ENCODE measurements at regions not wholly inside any gene's neighbourhood (a gene's known extent, or its start where the extent isn't known, plus 50 kb on each side); places are given as distances from the start of the nearest gene placed in this dataset.

DNA sequence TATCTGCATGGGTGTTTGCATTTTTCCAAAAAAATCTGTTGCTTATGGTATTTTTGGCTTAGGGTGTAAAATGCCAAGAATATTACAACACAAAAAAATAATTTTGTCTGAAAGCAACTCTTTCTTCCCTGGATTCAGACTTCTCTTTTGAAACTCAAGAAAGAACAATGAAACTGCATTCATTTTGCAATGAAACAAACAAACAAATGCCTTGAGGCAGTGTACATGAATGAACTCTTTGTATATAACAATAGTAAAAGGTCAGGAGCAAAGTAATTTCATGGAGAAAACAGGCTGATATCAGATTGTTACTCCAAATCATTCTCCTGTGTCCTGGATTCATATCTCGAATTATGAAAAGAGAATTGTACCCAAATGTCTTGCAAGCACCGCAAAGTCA is 301.6 kb upstream of the CDH20 start:
- no peaks in the 10 kb centered on the region for H3K4me1 ChIP-seq (ENCODE audit: control insufficient read depth, insufficient read depth, low read length)
- H3K4me2 ChIP-seq (ENCODE audit: low read length), result no peak overlapping the region
- H3K27me3 ChIP-seq (ENCODE audit: control insufficient read depth, insufficient read depth, low read length), result no peaks in the 10 kb centered on the region
- H3K4me3 ChIP-seq (ENCODE audit: low read length), result no peak overlapping the region
- no peaks in the 10 kb centered on the region for H3K36me3 ChIP-seq (ENCODE audit: insufficient read depth, low read length)
- no peak overlapping the region for H3K9ac ChIP-seq (ENCODE audit: low read depth, low read length)
- peaks cover 3% of the 10 kb centered on the region for H3K9me3 ChIP-seq (replicated peaks; ENCODE audit: low read length)

DNA sequence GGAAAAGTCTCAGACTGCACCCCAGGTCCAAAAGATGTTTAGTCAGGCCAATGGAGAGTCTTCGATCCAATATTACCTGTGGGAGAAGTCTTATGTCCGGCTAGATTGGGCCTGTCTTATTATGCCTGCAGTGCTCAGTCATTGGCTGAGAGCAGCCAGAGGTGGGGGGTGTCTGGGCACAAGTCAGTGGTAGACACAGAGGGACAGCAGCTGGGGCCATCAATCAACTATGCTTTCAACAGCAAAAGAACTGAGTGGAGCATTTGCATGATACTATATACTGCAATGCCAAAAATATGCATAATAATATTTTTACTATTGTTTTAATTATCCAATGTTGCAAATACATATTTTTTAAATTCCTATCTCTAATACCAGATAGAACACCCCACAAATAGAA is 298.6 kb upstream of the CDH20 start:
- H3K9me3 ChIP-seq (replicated peaks; ENCODE audit: low read length), result peaks cover 3% of the 10 kb centered on the region
- H3K36me3 ChIP-seq (ENCODE audit: insufficient read depth, low read length), result no peaks in the 10 kb centered on the region
- no peaks in the 10 kb centered on the region for H3K4me1 ChIP-seq (ENCODE audit: control insufficient read depth, insufficient read depth, low read length)
- no peak overlapping the region for H3K4me2 ChIP-seq (ENCODE audit: low read length)
- no peak overlapping the region for H3K4me3 ChIP-seq (ENCODE audit: low read length)
- H3K27me3 ChIP-seq (ENCODE audit: control insufficient read depth, insufficient read depth, low read length), result no peaks in the 10 kb centered on the region
- no peak overlapping the region for H3K9ac ChIP-seq (ENCODE audit: low read depth, low read length)

DNA sequence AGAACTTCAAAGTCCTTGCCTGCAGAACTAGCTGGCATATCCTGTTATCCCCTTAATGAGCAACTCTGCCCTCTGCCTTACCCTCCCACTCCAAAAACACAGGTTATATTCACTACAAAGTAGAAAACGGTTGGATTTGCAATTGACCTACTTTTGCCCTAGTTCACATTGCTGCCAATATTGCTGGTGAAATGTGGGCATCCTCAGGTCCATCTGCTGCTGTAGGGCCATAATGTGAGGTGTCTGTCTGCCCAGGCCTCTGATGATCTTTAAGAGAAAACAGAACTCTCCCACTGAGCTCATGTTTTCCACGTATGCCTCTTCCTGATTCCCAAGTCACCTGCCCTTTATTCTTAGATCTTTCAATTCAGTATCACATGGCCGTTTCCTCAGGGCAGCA is 294.0 kb upstream of the CDH20 start:
- Histone ChIP-seq H3K4me1 (ENCODE audit: control insufficient read depth, insufficient read depth, low read length) (no peaks in the 10 kb centered on the region), H3K4me3 (ENCODE audit: low read length) (no peak overlapping the region), H3K9ac (ENCODE audit: low read depth, low read length) (no peak overlapping the region), H3K4me2 (ENCODE audit: low read length) (no peak overlapping the region), H3K27me3 (ENCODE audit: control insufficient read depth, insufficient read depth, low read length) (no peaks in the 10 kb centered on the region), H3K9me3 (replicated peaks; ENCODE audit: low read length) (no peaks in the 10 kb centered on the region), H3K36me3 (ENCODE audit: insufficient read depth, low read length) (no peaks in the 10 kb centered on the region)

DNA sequence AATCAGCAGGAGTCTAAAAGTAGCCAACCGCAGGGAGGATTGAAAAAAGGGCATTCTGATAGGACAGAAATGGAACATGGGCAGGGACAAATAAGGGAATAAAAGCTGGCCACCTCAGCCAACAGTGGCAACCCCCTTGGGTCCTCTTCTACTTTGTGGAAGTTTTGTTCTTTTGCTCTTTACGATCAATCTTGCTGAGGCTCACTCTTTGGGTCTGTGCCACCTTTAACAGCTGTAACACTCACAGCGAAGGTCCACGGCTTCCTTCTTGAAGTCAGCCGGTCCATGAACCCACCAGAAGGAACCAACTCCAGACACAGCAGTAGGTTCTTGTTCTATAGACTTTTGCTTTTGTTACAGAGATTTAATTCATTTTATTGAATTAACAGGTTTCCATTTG is 285.4 kb upstream of the CDH20 start:
- Histone ChIP-seq H3K27me3 (ENCODE audit: control insufficient read depth, insufficient read depth, low read length) (no peaks in the 10 kb centered on the region), H3K36me3 (ENCODE audit: insufficient read depth, low read length) (no peaks in the 10 kb centered on the region), H3K4me1 (ENCODE audit: control insufficient read depth, insufficient read depth, low read length) (no peaks in the 10 kb centered on the region), H3K9me3 (replicated peaks; ENCODE audit: low read length) (peaks cover 6% of the 10 kb centered on the region), H3K4me2 (ENCODE audit: low read length) (no peak overlapping the region), H3K9ac (ENCODE audit: low read depth, low read length) (no peak overlapping the region), H3K4me3 (ENCODE audit: low read length) (no peak overlapping the region)

DNA sequence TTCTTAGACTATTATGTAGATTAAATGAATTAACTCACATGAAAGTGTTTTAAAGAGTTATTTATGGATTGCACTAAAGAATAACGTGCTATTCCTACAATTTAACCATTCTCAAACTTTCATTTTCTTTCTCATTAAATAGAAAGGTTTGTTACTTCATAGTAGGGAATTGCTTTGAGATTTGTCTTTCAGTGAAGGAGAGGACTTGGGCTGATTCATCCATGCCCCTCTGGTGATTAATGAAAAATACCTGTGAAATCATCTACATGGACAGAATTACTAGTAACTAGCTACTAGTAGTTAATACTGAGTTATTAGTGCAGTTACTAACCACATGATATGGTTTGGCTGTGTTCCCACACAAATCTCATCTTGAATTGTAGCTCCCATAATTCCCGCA is 275.8 kb upstream of the CDH20 start:
- no peaks in the 10 kb centered on the region for H3K4me1 ChIP-seq (ENCODE audit: control insufficient read depth, insufficient read depth, low read length)
- H3K36me3 ChIP-seq (ENCODE audit: insufficient read depth, low read length), result no peaks in the 10 kb centered on the region
- no peaks in the 10 kb centered on the region for H3K9me3 ChIP-seq (replicated peaks; ENCODE audit: low read length)
- no peak overlapping the region for H3K4me3 ChIP-seq (ENCODE audit: low read length)
- H3K9ac ChIP-seq (ENCODE audit: low read depth, low read length), result no peak overlapping the region
- no peaks in the 10 kb centered on the region for H3K27me3 ChIP-seq (ENCODE audit: control insufficient read depth, insufficient read depth, low read length)
- no peak overlapping the region for H3K4me2 ChIP-seq (ENCODE audit: low read length)

DNA sequence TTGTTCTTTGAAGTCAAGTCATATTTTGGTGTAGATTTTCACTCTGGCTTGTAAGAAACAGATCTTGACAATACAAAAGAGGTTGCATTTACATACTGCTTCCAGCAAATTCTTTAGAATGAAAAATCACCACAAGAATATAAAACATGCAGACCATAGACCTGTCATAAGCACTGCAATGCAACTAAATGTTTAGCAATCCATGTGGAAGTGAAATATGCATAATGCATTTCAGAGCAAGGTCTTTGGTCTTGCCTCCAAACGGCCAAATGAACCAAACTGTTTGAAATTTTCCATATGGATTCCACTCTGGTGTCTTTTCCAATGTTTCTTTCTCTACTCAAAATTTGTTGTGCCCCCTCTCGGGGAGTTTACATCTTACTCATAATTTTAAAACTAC is 271.0 kb upstream of the CDH20 start:
- no peaks in the 10 kb centered on the region for H3K4me1 ChIP-seq (ENCODE audit: control insufficient read depth, insufficient read depth, low read length)
- H3K27me3 ChIP-seq (ENCODE audit: control insufficient read depth, insufficient read depth, low read length), result no peaks in the 10 kb centered on the region
- H3K4me3 ChIP-seq (ENCODE audit: low read length), result no peak overlapping the region
- H3K9ac ChIP-seq (ENCODE audit: low read depth, low read length), result no peak overlapping the region
- H3K4me2 ChIP-seq (ENCODE audit: low read length), result no peak overlapping the region
- no peaks in the 10 kb centered on the region for H3K9me3 ChIP-seq (replicated peaks; ENCODE audit: low read length)
- no peaks in the 10 kb centered on the region for H3K36me3 ChIP-seq (ENCODE audit: insufficient read depth, low read length)

DNA sequence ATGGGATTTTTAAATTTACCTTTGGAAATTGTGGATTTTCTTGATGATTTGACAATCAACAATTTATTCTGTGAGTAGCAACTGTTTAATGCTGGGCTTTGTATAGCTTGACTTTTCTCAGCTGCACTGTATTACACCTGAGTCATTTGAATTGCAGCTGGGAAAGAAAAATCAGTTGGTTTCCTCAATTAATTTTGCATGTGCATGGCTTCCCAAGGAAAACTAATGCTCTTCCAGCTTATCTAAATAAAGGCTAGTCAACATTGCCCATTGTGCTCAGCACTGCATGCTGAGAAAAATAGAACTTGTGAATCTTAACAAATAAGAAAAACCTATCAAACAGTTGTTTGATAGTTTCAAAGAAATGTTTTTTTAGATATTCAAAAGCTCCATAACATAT is 268.3 kb upstream of the CDH20 start:
- Histone ChIP-seq H3K27me3 (ENCODE audit: control insufficient read depth, insufficient read depth, low read length) (no peaks in the 10 kb centered on the region), H3K9ac (ENCODE audit: low read depth, low read length) (no peak overlapping the region), H3K9me3 (replicated peaks; ENCODE audit: low read length) (no peaks in the 10 kb centered on the region), H3K4me2 (ENCODE audit: low read length) (no peak overlapping the region), H3K4me3 (ENCODE audit: low read length) (no peak overlapping the region), H3K4me1 (ENCODE audit: control insufficient read depth, insufficient read depth, low read length) (no peaks in the 10 kb centered on the region), H3K36me3 (ENCODE audit: insufficient read depth, low read length) (no peaks in the 10 kb centered on the region)

DNA sequence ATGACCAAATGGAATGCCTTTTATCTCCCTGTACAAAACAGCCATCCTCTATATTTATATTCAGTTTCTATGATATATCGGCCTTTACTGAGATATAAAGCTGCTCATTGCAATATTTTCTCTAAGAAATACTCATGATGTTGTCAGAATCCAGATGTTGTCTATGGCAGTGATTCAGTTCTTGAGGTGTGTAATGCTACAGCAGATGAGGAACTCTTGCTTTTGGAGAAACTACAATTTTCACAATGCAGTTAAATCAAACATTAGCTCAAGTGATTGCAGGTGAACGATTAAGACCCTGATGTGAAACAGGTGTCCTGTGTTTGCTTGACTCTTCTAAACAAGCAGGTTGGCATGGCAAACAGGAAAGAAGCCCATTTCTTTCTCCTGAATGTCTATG is 256.2 kb upstream of the CDH20 start:
- Histone ChIP-seq H3K36me3 (ENCODE audit: insufficient read depth, low read length) (no peaks in the 10 kb centered on the region), H3K4me2 (ENCODE audit: low read length) (no peak overlapping the region), H3K27me3 (ENCODE audit: control insufficient read depth, insufficient read depth, low read length) (no peaks in the 10 kb centered on the region), H3K9me3 (replicated peaks; ENCODE audit: low read length) (peaks cover 7% of the 10 kb centered on the region), H3K4me1 (ENCODE audit: control insufficient read depth, insufficient read depth, low read length) (no peaks in the 10 kb centered on the region), H3K4me3 (ENCODE audit: low read length) (no peak overlapping the region), H3K9ac (ENCODE audit: low read depth, low read length) (no peak overlapping the region)

DNA sequence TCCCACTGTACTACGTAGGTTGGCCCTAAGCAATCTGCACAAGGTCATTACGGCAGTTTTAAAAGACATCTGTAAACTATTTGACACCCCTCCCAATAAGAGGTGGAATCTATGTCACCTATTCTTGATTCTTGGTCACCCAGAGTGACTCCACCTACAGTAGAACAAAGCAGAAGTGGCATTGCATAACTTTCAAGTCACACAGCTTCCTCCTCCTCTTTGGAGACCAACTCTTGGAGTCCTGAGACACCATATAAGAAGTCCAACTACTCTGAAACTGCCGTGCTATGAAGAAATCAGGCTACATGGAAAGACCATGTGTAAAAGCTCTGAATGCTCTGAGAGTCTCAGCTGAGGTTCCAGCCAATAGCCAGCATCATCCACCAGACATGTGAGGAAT is 253.5 kb upstream of the CDH20 start:
- Histone ChIP-seq H3K4me1 (ENCODE audit: control insufficient read depth, insufficient read depth, low read length) (no peaks in the 10 kb centered on the region), H3K27me3 (ENCODE audit: control insufficient read depth, insufficient read depth, low read length) (no peaks in the 10 kb centered on the region), H3K9me3 (replicated peaks; ENCODE audit: low read length) (no peaks in the 10 kb centered on the region), H3K9ac (ENCODE audit: low read depth, low read length) (no peak overlapping the region), H3K4me2 (ENCODE audit: low read length) (no peak overlapping the region), H3K4me3 (ENCODE audit: low read length) (no peak overlapping the region), H3K36me3 (ENCODE audit: insufficient read depth, low read length) (no peaks in the 10 kb centered on the region)

DNA sequence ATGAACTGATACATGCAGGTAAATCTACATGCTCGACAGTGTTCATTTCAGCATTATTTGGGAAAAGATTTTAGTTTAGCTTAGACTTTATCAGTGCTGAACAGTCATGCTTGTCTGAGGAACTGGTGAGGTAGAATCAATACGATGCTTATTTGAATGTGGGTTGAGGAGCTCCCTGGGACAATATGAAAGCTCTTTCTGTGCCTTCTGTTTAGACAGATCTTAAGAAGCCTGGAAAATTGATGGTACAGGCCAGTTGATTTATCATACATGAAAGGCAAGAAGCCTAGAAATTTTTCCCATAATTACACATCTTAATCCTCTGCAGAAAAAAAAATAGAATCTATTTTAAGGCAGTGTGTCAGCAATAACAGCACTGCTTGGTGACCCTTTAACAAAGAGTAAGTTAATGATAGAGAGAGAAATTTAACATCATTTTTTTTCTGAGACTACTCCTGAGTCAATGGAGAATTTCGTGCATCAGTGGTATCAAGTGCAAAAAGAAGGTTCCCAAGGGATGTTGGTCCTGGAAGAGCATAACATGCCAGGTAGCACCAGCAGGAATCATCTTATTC is 252.2 kb upstream of the CDH20 start:
- Histone ChIP-seq H3K27me3 (ENCODE audit: control insufficient read depth, insufficient read depth, low read length) (no peaks in the 10 kb centered on the region), H3K9ac (ENCODE audit: low read depth, low read length) (no peak overlapping the region), H3K4me3 (ENCODE audit: low read length) (no peak overlapping the region), H3K9me3 (replicated peaks; ENCODE audit: low read length) (no peaks in the 10 kb centered on the region), H3K4me1 (ENCODE audit: control insufficient read depth, insufficient read depth, low read length) (no peaks in the 10 kb centered on the region), H3K4me2 (ENCODE audit: low read length) (no peak overlapping the region), H3K36me3 (ENCODE audit: insufficient read depth, low read length) (no peaks in the 10 kb centered on the region)

DNA sequence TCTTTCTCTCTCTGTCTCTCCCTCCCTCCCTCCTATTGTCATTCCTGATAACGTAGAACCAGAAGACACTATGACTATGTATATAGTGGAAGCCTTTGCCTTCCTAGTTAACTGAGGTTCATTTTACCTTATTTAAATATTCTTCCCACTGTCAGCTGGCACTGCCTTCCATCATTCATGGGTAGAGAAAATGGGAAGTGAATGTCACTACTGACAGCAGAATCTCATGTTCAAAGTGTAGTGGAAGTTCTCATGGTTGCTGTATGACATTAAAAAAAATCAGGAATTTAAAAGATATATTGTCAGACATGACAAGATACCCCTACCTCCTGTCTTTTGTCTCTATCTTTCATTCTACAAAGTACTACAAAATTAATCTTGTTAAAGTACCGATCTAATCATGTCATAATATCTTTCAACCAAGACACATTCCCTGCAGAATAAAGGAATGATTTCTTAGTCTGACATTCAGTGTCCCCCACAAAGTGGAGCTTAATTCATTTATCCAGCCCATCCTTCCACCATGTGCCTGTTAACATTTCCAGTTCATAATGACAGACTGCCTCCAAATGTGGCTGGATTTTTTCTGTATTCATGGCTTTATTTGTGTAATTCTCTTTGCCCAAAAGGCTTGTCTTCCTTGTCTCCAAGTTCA is 250.1 kb upstream of the CDH20 start:
- H3K9me3 ChIP-seq (replicated peaks; ENCODE audit: low read length), result no peaks in the 10 kb centered on the region
- H3K4me2 ChIP-seq (ENCODE audit: low read length), result no peak overlapping the region
- no peaks in the 10 kb centered on the region for H3K4me1 ChIP-seq (ENCODE audit: control insufficient read depth, insufficient read depth, low read length)
- no peaks in the 10 kb centered on the region for H3K27me3 ChIP-seq (ENCODE audit: control insufficient read depth, insufficient read depth, low read length)
- H3K36me3 ChIP-seq (ENCODE audit: insufficient read depth, low read length), result no peaks in the 10 kb centered on the region
- no peak overlapping the region for H3K4me3 ChIP-seq (ENCODE audit: low read length)
- H3K9ac ChIP-seq (ENCODE audit: low read depth, low read length), result no peak overlapping the region

DNA sequence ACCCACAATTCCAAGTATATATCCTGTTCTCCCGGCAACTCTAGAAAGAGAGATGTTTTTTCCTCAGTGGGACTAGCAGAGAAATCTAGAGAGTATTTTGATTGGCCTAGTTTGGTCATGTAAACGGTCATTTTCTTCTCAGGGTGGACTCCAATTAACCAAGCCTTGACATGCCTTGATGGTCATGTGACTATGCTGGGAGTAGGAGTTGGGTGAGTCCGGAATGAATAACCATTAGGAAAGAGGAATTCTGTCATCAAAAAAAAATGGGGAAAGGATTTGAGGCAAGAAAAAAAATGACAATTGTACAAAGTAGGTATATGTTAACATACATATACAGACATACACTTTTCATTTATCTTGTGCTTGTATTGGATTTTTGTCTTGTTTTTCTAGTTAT is 248.2 kb upstream of the CDH20 start:
- no peaks in the 10 kb centered on the region for H3K36me3 ChIP-seq (ENCODE audit: insufficient read depth, low read length)
- no peaks in the 10 kb centered on the region for H3K27me3 ChIP-seq (ENCODE audit: control insufficient read depth, insufficient read depth, low read length)

More for the DNA sequence above, 248.2 kb upstream of the CDH20 start:
- H3K9me3 ChIP-seq (replicated peaks; ENCODE audit: low read length), result no peaks in the 10 kb centered on the region
- H3K4me1 ChIP-seq (ENCODE audit: control insufficient read depth, insufficient read depth, low read length), result no peaks in the 10 kb centered on the region
- H3K4me2 ChIP-seq (ENCODE audit: low read length), result no peak overlapping the region
- H3K4me3 ChIP-seq (ENCODE audit: low read length), result no peak overlapping the region
- H3K9ac ChIP-seq (ENCODE audit: low read depth, low read length), result no peak overlapping the region

All from skeletal muscle satellite cell (primary cell).